Skeletal muscle tissue (tissue), 3 donors: ENCODE measurements at regions not wholly inside any gene's neighbourhood (a gene's known extent, or its start where the extent isn't known, plus 50 kb on each side); places are given as distances from the start of the nearest gene placed in this dataset.
"Not testable (repeated sequence)": the region's sequence is repeated elsewhere in the genome, so short reads cannot be mapped to it uniquely, and the experiment has no call there.

Experiments used
- H3K27ac ChIP-seq: one replicate; pipeline ENCODE4 v1.7.0; 2013; ENCODE audit warnings: mild to moderate bottlenecking, low read depth, low read length, inconsistent platforms
- H3K27me3 ChIP-seq, 3 donors: one replicate each; pipeline ENCODE4 v1.7.0; 2013; ENCODE audit warnings: low read length in 3 of 3; ENCODE audit not compliant: control insufficient read depth in 3 of 3, insufficient read depth in 3 of 3
- H3K36me3 ChIP-seq, 3 donors: one replicate each; pipeline ENCODE4 v1.7.0; 2013; ENCODE audit warnings: low read length in 3 of 3; ENCODE audit not compliant: control insufficient read depth in 3 of 3, insufficient read depth in 3 of 3
- H3K4me1 ChIP-seq, 3 donors: one replicate each; pipeline ENCODE4 v1.7.0; 2013; ENCODE audit warnings: low read length in 3 of 3, mild to moderate bottlenecking in 3 of 3; ENCODE audit not compliant: control insufficient read depth in 3 of 3, insufficient read depth in 3 of 3
- H3K4me3 ChIP-seq, 3 donors: one replicate each; pipeline ENCODE4 v1.7.0; 2013; ENCODE audit warnings: low read length in 3 of 3
- H3K9ac ChIP-seq, 3 donors: one replicate each; pipeline ENCODE4 v1.7.0; 2013; ENCODE audit warnings: low read length in 3 of 3, mild to moderate bottlenecking in 3 of 3, moderate library complexity in 2 of 3, low read depth in 1 of 3
- H3K9me3 ChIP-seq, 3 donors: one replicate each; pipeline ENCODE4 v1.7.0; 2013; ENCODE audit warnings: low read length in 3 of 3; ENCODE audit not compliant: control insufficient read depth in 3 of 3
- donor health status: Osteomylitis.

GRCh38 chr10:21351594-21351993 lies 173.9 kb downstream of the SKIDA1 start:
- not testable (repeated sequence) for H3K36me3 ChIP-seq, H3K9ac ChIP-seq, H3K27me3 ChIP-seq, H3K4me3 ChIP-seq, H3K9me3 ChIP-seq, H3K27ac ChIP-seq, H3K4me1 ChIP-seq

- no peaks in the 10 kb centered on the region for H3K36me3 ChIP-seq
- H3K4me1 ChIP-seq, result no peaks in the 10 kb centered on the region
- H3K27ac ChIP-seq, result peak overlapping the region; percentile 30
- no peaks in the 10 kb centered on the region for H3K27me3 ChIP-seq
- H3K4me3 ChIP-seq, result no peak overlapping the region
- H3K9ac ChIP-seq, result no peak overlapping the region
- H3K9me3 ChIP-seq, result peaks cover 0 to 2% (median 0%) of the 10 kb centered on the region in 3 donors
These were observed 175.6 kb downstream of the SKIDA1 start for GRCh38 chr10:21349912-21350286.

- H3K4me3 ChIP-seq, result no peak overlapping the region
- no peaks in the 10 kb centered on the region for H3K27me3 ChIP-seq
- no peaks in the 10 kb centered on the region for H3K4me1 ChIP-seq
- H3K27ac ChIP-seq, result no peak overlapping the region
- H3K36me3 ChIP-seq, result no peaks in the 10 kb centered on the region
- H3K9ac ChIP-seq, result no peak overlapping the region
- H3K9me3 ChIP-seq, result peaks cover 0 to 2% (median 0%) of the 10 kb centered on the region in 3 donors
These were observed 177.7 kb downstream of the SKIDA1 start for GRCh38 chr10:21347785-21348170.

GRCh38 chr10:21347043-21347784 lies 178.3 kb downstream of the SKIDA1 start:
- H3K36me3 ChIP-seq, result no peaks in the 10 kb centered on the region
- H3K27me3 ChIP-seq, result no peaks in the 10 kb centered on the region
- no peaks in the 10 kb centered on the region for H3K4me1 ChIP-seq
- peaks cover 0 to 2% (median 0%) of the 10 kb centered on the region in 3 donors for H3K9me3 ChIP-seq
- no peak overlapping the region for H3K27ac ChIP-seq
- no peak overlapping the region for H3K9ac ChIP-seq
- H3K4me3 ChIP-seq, result no peak overlapping the region

- peaks cover 0 to 4% (median 0%) of the 10 kb centered on the region in 3 donors for H3K27me3 ChIP-seq
These were observed 182.4 kb downstream of the SKIDA1 start for GRCh38 chr10:21343087-21343486.

GRCh38 chr10:21342499-21342898 lies 183.0 kb downstream of the SKIDA1 start:
- not testable (repeated sequence) for H3K27me3 ChIP-seq, H3K4me1 ChIP-seq, H3K9me3 ChIP-seq, H3K27ac ChIP-seq, H3K4me3 ChIP-seq, H3K36me3 ChIP-seq, H3K9ac ChIP-seq

More at GRCh38 chr10:21343087-21343486, 182.4 kb downstream of the SKIDA1 start:
- Histone ChIP-seq H3K36me3 (no peaks in the 10 kb centered on the region), H3K9me3 (peaks cover 0 to 2% (median 0%) of the 10 kb centered on the region in 3 donors), H3K4me1 (no peaks in the 10 kb centered on the region), H3K9ac (no peak overlapping the region), H3K27ac (no peak overlapping the region), H3K4me3 (no peak overlapping the region)

- H3K4me1 ChIP-seq, result peaks cover 0 to 6% (median under 1%) of the 10 kb centered on the region in 3 donors
- no peak overlapping the region for H3K9ac ChIP-seq
- no peaks in the 10 kb centered on the region for H3K36me3 ChIP-seq
- no peaks in the 10 kb centered on the region for H3K9me3 ChIP-seq
- H3K27ac ChIP-seq, result no peak overlapping the region
- no peak overlapping the region for H3K4me3 ChIP-seq
- H3K27me3 ChIP-seq, result peaks cover 0 to 8% (median 0%) of the 10 kb centered on the region in 3 donors
These were observed 185.2 kb downstream of the SKIDA1 start for GRCh38 chr10:21340331-21340730.

GRCh38 chr10:21337171-21337792 lies 188.2 kb downstream of the SKIDA1 start:
- Histone ChIP-seq H3K9me3 (no peaks in the 10 kb centered on the region), H3K9ac (no peak overlapping the region), H3K27ac (no peak overlapping the region), H3K4me3 (no peak overlapping the region), H3K4me1 (peaks cover 0 to 9% (median 6%) of the 10 kb centered on the region in 3 donors), H3K36me3 (no peaks in the 10 kb centered on the region), H3K27me3 (peaks cover 0 to 8% (median 0%) of the 10 kb centered on the region in 3 donors)

- Histone ChIP-seq H3K4me1 (peaks cover 0 to 9% (median 6%) of the 10 kb centered on the region in 3 donors), H3K4me3 (no peak overlapping the region), H3K9ac (no peak overlapping the region), H3K36me3 (no peaks in the 10 kb centered on the region), H3K27ac (no peak overlapping the region), H3K9me3 (no peaks in the 10 kb centered on the region), H3K27me3 (peaks cover 0 to 8% (median 0%) of the 10 kb centered on the region in 3 donors)
These were observed 188.9 kb downstream of the SKIDA1 start for GRCh38 chr10:21336476-21337170.
